Thyroid gland (tissue), 4 donors: ENCODE measurements at regions not wholly inside any gene's neighbourhood (a gene's known extent, or its start where the extent isn't known, plus 50 kb on each side); places are given as distances from the start of the nearest gene placed in this dataset.
"Not testable (repeated sequence)": the region's sequence is repeated elsewhere in the genome, so short reads cannot be mapped to it uniquely, and the experiment has no call there.

Source experiments
- CTCF ChIP-seq, 6 experiments: fragments of 200-600 bp in 3 of 6; fragments of 450-650 bp in 3 of 6; sonication (generic) in 3 of 6; IDR thresholded peaks; one replicate each; pipeline ENCODE4 v1.5.1; 2016 to 2019; ENCODE audit warnings: antibody characterized with exemption in 6 of 6, mild to moderate bottlenecking in 2 of 6, inconsistent platforms in 1 of 6, moderate library complexity in 1 of 6
- POLR2A ChIP-seq, 2 donors: fragments of 450-650 bp; IDR thresholded peaks; one replicate each; pipeline ENCODE4 v1.6.1; 2017; ENCODE audit warnings: antibody characterized with exemption in 2 of 2, mild to moderate bottlenecking in 2 of 2, moderate library complexity in 1 of 2

- not testable (repeated sequence) for TF ChIP-seq CTCF, POLR2A (IDR thresholded peaks at IDR 0.05)
Measured at GRCh38 chr16:21517263-21517662, 82.1 kb upstream of the METTL9 start.
